NCI-H446 treated with DMSO at 0.1 percent for 48 hours (cell line): ENCODE measurements at regions not wholly inside any gene's neighbourhood (a gene's known extent, or its start where the extent isn't known, plus 50 kb on each side); places are given as distances from the start of the nearest gene placed in this dataset.
A peak's percentile ranks its signal among the peaks of the same experiment; 100 is the strongest.
"Not testable (repeated sequence)": the region's sequence is repeated elsewhere in the genome, so short reads cannot be mapped to it uniquely, and the experiment has no call there.

Experiments used
- DNase-seq: peaks from one replicate; lab custom pipeline; 2025; lab: John Stamatoyannopoulos, UW

- DNase-seq, result no peak
Measured at GRCh38 chr5:57394421-57395210, 88.0 kb downstream of the ACTBL2 start.

DNA sequence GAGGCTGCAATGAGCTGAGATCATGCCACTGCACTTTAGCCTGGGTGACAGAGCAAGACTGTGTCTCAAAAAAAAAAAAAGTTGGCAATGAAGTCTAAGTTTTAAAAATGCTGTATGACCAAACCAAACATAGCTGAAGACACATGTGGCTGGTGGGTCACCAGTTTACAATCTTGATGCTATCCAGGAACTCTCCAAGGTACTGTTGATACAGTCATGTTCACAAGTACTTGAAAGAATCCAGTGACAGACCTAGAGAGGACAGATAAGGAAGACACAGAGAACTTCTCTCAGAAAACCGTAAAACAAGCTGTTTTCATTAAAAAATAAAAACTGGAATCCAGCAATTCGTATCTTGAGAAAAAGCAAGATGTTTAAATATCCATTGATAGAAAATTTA lies 95.7 kb downstream of the ACTBL2 start:
- DNase-seq, result no peak

GRCh38 chr5:57383093-57383861 lies 99.3 kb downstream of the ACTBL2 start:
- DNase-seq, result no peak

GRCh38 chr5:57382655-57383054 lies 100.0 kb downstream of the ACTBL2 start:
- no peak for DNase-seq

- DNase-seq, result no peak
Measured at GRCh38 chr5:57370376-57370775, 112.2 kb downstream of the ACTBL2 start.

GRCh38 chr5:57368010-57368409 lies 114.6 kb downstream of the ACTBL2 start:
- no peak for DNase-seq

DNA sequence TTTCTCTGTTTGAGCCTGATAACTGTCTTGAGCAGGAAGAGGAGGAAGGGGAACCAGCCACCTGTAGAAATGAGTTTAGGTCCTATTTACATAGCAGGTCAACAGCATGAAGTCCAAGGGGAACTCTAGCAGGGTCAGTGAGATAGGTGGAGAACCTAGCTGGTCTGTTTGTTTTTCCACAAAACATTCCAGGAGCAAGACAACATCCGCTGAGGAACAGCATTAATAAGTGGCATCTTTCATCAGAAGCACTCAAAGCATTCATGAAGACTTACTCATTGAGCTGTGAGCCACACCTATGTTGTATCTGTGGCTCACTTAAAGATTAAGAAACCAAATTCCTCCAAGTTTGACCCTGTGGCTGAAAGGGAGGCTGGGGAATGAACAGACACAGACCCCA lies 115.9 kb downstream of the ACTBL2 start:
- no peak for DNase-seq

DNA sequence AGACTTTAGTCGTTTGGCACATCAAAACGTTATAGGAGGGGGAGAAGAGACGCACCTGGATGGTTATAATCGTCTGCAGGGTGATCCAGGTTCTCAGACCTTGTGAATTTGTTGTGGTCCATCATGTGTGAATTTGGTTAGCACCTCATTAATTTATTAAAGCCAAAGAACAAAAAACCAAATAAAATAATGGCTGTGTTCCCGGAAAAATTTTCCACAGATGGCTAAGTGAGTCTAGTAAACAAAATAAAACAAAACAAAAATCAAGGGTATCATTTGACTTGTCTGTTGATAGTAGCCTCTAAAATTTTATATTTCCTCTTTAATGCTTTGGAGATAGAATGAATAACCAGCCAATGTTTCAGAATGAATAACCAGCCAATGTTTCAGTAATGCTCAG lies 119.7 kb downstream of the ACTBL2 start:
- DNase-seq, result peak; percentile 7

DNA sequence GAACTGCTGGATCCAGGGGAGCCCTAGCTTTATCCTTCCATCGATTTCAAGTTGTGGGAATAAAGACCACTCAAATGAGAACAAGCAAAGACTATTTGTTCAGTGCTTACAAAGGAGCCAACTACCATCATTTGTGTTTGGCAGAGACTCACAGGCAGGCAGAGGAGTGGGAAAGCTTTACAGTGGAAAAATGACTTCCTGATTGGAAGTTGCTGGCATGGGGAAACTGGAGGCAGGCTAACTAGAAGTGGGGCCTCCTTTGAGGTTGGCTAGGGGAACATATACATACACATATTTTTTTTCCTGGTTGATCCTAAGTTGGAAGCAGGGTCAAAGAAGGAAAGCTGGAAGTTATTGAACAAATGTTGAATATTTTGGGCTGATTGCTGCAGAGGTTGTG lies 121.7 kb downstream of the ACTBL2 start:
- no peak for DNase-seq

GRCh38 chr5:57358796-57359592 lies 123.6 kb downstream of the ACTBL2 start:
- no peak for DNase-seq

DNA sequence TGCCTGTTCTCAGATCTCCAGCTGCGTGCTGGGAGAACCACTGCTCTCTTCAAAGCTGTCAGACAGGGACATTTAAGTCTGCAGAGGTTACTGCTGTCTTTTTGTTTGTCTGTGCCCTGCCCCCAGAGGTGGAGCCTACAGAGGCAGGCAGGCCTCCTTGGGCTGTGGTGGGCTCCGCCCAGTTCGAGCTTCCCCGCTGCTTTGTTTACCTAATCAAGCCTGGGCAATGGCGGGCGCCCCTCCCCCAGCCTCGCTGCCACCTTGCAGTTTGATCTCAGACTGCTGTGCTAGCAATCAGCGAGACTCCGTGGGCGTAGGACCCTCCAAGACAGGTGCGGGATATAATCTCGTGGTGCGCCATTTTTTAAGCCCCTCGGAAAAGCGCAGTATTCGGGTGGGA lies 125.8 kb downstream of the ACTBL2 start:
- DNase-seq, result not testable (repeated sequence)

DNA sequence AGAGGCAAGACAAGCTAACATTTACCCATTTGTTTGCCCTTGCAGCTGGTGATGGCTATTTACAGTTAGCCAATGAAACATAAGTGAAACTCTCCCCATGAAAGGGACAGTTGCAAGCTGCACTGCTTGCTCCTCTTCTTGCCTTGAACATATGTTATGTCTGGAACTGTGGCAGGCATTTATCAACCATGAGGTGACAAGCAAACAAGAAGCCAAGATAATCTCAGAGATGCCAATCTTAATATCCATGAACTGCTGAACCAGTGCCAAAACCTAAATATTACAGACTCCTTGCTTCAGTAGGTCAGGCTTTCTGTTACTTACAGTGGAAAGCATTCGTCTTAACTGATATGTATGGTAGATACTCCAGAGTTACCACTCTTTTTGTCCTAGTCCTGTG lies 133.4 kb downstream of the ACTBL2 start:
- DNase-seq, result peak; percentile 82

DNA sequence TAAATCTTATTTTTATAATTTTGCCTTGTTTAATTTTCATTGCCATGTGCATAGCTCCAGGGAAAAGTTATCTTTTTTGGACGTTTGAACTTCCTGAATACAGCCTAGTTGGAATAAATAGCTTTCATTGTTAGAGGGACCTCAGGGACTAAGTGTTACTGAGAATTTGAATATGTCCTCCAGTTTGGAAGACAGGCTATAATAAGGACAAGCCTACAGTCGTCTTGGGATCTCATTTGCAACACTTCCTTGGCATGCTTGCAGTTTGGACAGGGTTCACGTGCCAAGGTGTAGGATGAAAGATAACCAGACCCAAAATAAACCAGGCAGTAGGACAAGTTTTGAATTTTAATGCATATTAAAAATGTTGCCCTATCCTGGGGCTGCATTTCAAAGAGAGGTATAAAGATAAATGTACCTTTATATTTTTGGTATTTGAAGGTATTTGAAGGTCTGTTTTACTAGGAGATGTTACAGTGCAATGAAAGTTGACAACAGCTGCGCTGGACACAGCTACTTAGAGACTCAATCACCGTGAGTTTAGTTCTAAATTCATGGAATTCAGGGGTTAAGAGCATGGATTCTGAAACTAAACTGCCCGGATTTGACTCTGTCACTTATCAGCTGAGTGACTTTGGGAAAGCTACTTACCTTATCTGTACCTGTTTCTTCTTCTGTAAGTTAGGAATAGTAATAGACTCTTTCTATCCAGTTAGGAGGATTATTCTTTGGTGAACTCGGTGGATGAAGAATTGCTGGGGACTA lies 134.1 kb downstream of the ACTBL2 start:
- DNase-seq, result no peak

DNA sequence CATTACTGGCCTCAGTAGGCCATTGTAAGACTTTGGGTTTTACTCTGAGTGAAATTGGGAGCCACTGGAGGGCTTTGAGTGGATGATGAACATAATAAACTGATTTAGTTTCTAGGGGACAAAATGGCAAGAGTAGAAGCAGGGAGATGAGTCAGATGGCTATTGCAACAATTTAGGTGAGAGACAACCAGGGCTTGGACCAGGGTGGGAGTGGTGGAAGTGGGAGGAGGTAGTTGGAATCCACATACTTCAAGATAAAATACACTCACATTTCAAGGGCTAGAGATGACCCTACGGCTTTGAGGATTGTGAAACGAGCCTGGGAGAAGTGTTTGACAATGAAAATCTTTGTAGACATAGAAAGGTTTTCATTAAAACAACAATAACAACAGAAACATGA lies 136.3 kb downstream of the ACTBL2 start:
- no peak for DNase-seq

- no peak for DNase-seq
Measured at GRCh38 chr5:57341380-57341979, 141.1 kb downstream of the ACTBL2 start.

DNA sequence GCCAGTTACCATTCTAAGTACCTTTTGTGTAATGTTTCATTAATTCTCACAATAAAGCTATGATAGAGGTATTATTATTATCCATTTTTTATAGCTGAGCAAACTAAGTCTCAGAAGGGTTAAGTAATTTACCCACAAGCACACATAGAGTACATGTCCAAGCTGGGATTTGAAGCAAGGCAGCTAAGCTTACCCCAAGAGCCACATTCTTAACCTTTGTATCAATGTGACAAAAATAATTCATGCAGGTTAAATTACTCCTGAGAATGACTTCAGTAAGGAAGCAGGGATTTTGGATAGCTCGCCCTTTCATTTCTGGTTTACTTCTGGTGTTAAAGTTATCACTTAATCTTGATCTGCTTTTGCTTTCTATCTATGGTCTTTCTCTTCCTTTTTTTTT lies 141.9 kb downstream of the ACTBL2 start:
- DNase-seq, result no peak

DNA sequence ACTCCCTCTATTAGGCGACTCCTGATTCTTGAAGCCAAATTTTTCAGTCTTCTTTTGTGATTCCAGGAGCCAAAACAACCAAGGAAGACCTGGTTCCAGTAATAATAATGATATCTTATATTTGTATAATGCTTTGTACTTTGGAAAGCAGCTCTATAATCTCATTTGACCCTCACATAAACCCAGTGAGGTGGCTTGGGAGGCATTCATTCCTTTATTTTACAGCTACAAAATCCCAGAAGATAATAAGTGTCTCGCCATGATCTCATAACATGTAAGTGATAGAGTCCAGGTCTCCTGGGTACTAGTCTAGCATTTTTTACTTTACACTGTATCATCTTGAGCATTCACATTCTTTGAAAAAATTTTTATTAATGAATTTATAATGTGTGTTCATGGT lies 143.1 kb downstream of the ACTBL2 start:
- DNase-seq, result no peak

- DNase-seq, result no peak
Measured at GRCh38 chr5:57338868-57339340, 143.7 kb downstream of the ACTBL2 start.

DNA sequence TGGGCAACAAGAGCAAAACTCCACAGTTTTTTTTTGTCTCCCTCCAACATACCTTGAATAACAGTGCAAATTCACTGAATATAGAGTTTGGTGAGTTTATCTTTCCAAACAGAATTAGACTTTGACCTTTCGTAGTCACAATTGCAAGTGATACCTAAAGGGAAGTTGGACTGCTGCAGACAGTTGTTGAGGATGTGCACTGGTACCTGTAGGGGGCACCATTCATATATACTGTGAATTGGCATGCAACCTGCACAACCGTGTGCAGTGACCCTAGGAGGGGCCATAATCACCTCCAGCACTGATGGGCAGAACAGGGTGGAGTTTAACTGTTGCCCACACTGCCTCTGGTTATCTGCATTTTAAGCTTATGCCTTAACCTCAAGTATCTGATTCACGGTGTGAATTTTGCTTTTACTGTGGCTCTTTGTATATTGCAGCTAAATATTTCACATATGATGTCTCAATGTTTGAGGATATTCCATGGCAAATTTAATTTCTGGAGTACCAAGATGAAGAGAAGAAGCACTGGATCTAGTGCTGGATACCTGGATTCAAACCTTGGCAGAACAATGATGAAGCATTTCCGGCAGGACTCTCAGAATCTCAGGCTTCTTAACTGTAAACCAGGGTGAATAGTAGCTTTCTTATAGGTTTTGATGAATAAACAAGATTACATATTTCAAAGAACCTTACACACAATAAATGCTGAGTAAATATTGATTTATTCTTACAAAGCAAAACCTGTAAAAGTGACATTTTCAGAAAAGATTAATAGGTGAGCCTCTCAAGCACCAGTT lies 144.3 kb downstream of the ACTBL2 start:
- no peak for DNase-seq

- no peak for DNase-seq
Measured at GRCh38 chr5:57335092-57335660, 147.4 kb downstream of the ACTBL2 start.
